GM06990 (cell line): ENCODE measurements at regions not wholly inside any gene's neighbourhood (a gene's known extent, or its start where the extent isn't known, plus 50 kb on each side); places are given as distances from the start of the nearest gene placed in this dataset.

Source experiments
- DNase-seq: peaks from one replicate; pipeline ENCODE4 v3.0.0-alpha.2; 2011; ENCODE audit not compliant: insufficient read length; ENCODE audit errors: extremely low read depth
- H3K27me3 ChIP-seq: replicated peaks from 2 replicates; pipeline ENCODE4 v1.6.0; 2011; ENCODE audit warnings: low read length; ENCODE audit not compliant: control insufficient read depth, insufficient read depth
- H3K36me3 ChIP-seq: 2 replicates; pipeline ENCODE4 v1.5.1; 2011; ENCODE audit warnings: low read length; ENCODE audit not compliant: control insufficient read depth, insufficient read depth
- H3K4me3 ChIP-seq: replicated peaks from 2 replicates; pipeline ENCODE4 v1.5.1; 2011; ENCODE audit warnings: low read depth, mild to moderate bottlenecking, control low read depth, low read length
- CTCF ChIP-seq: IDR thresholded peaks from 2 replicates; pipeline ENCODE4 v1.5.1; 2011; ENCODE audit warnings: low read length, control low read depth, mild to moderate bottlenecking, inconsistent platforms; ENCODE audit not compliant: insufficient read depth, poor library complexity, severe bottlenecking

- no peak overlapping the region for H3K4me3 ChIP-seq
- DNase-seq, result no peak
- no peaks in the 10 kb centered on the region for H3K27me3 ChIP-seq
- no peaks in the 10 kb centered on the region for H3K36me3 ChIP-seq
- no peak for TF ChIP-seq CTCF
Observed at GRCh38 chr9:119768266-119768665, 399.0 kb upstream of the BRINP1 start.

- Histone ChIP-seq H3K4me3 (no peak overlapping the region), H3K36me3 (no peaks in the 10 kb centered on the region), H3K27me3 (no peaks in the 10 kb centered on the region)
- DNase-seq, result no peak
- no peak for TF ChIP-seq CTCF
Observed at GRCh38 chr9:119765632-119766175, 396.5 kb upstream of the BRINP1 start.

GRCh38 chr9:119763260-119763659 lies 394.0 kb upstream of the BRINP1 start:
- Histone ChIP-seq H3K27me3 (no peaks in the 10 kb centered on the region), H3K36me3 (no peaks in the 10 kb centered on the region), H3K4me3 (no peak overlapping the region)
- DNase-seq, result no peak
- no peak for TF ChIP-seq CTCF

- H3K27me3 ChIP-seq, result no peaks in the 10 kb centered on the region
- TF ChIP-seq CTCF, result no peak
- no peak overlapping the region for H3K4me3 ChIP-seq
- no peaks in the 10 kb centered on the region for H3K36me3 ChIP-seq
- peak; percentile 9 for DNase-seq
Observed at GRCh38 chr9:119761812-119762211, 392.6 kb upstream of the BRINP1 start.

GRCh38 chr9:119758990-119759389 lies 389.8 kb upstream of the BRINP1 start:
- no peaks in the 10 kb centered on the region for H3K27me3 ChIP-seq
- H3K36me3 ChIP-seq, result no peaks in the 10 kb centered on the region
- no peak for TF ChIP-seq CTCF
- H3K4me3 ChIP-seq, result no peak overlapping the region
- DNase-seq, result no peak

- TF ChIP-seq CTCF, result no peak
- no peaks in the 10 kb centered on the region for H3K36me3 ChIP-seq
- no peaks in the 10 kb centered on the region for H3K27me3 ChIP-seq
- no peak for DNase-seq
- no peak overlapping the region for H3K4me3 ChIP-seq
Observed at GRCh38 chr9:119758241-119758640, 389.0 kb upstream of the BRINP1 start.
